ENCODE measurements at regions not wholly inside any gene's neighbourhood (a gene's known extent, or its start where the extent isn't known, plus 50 kb on each side); places are given as distances from the start of the nearest gene placed in this dataset.

DNA sequence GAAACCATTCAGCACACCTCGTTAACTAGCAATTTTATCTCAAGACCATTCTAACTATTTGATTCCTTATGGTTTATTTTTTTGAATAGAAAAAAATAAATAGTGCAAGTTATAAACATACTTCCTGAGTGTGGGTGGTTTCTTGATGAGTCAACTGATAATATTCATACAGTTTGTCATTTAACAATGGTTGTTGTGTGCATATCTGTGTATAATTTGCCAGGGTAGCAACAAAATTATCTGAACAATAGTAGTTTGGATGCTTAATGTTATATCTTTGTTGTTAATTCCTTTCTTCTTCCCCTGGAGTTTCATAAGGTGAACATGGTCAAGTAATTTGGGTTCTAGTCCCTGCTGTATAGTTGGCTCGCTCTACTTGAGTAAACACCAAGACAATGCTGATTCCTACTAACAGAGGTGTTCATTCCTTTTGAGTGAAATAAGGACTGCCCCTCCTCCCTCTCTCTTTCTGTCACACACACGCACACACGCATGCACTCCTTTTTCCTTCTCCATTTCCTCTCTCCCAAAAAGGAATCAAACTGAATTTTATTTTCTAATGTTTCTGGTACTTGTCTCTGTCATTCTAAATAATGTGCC is 938.1 kb upstream of the EPHA7 start:
- no peak for DNase-seq (ENCODE audit: low read depth, low spot score)
- in situ Hi-C loops (cut with HindIII; ENCODE audit: low pct_unique_long_range_greater_than_20kb, low sequenced_read_pairs): no loop called here

GRCh38 chr6:94350833-94351232 is 931.5 kb upstream of the EPHA7 start:
- in situ Hi-C loops (cut with HindIII; ENCODE audit: low pct_unique_long_range_greater_than_20kb, low sequenced_read_pairs): no loop called here
- DNase-seq (ENCODE audit: low read depth, low spot score): no peak

DNA sequence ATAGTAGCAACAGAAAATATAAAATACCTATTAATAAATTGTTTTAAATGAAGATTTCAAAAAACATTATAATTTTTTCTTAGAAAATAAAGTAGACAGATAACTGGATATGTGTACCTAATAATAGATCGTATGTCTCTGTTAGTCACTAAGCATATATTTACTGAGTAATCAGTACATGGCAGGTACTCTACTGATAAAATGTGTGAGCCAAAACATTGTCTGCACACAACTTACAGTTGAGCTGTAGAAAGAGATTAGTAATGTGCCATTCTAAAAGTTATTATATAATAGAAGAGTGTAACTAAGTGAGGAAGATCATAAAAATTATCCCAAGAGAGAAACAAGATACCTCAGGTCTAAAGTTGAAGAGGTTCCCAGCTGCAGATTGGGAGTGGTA is 929.9 kb upstream of the EPHA7 start:
- in situ Hi-C loops (cut with HindIII; ENCODE audit: low pct_unique_long_range_greater_than_20kb, low sequenced_read_pairs): no loop called here
- DNase-seq (ENCODE audit: low read depth, low spot score): no peak

DNA sequence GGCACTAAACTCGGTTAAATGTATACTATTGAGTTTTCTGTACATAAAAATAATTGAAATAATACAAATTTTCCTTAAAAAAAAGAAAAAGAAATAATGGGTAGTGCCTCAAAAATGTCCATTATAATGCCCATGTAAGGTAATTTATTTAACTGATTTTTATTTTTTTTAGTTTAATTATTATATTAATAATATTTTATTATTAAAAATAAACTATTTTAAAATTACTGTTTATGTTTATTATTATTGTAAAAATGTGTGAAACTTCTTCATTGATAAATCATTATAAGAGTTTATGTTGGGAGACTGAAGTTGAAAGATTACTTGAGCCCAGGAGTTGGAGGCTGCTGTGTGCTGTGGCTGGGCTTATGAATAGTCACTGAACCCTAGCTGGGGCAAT is 925.5 kb upstream of the EPHA7 start:
- in situ Hi-C loops (cut with HindIII; ENCODE audit: low pct_unique_long_range_greater_than_20kb, low sequenced_read_pairs): no loop called here
- DNase-seq (ENCODE audit: low read depth, low spot score): no peak

- in situ Hi-C loops (cut with HindIII; ENCODE audit: low pct_unique_long_range_greater_than_20kb, low sequenced_read_pairs): no loop called here
- no peak for DNase-seq (ENCODE audit: low read depth, low spot score)
Observed at GRCh38 chr6:94341173-94341572, 921.8 kb upstream of the EPHA7 start.

DNA sequence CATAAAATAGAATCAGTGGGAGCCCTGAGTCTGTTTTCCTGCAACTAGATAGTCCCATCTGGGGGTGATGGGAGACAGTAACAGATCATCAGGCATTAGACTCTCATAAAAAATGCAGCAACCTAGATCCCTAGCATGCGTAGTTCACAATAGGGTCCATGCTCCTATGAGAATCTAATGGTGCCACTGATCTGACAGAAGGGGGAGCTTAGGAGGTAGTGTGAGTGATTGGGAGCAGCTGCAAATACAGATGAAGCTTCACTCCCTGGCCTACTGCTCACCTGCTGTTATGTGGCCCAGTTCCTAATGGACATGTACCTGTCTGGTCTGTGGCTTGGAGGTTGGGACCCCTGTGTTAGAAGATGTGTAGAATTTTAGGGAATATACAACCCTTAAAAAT is 904.5 kb upstream of the EPHA7 start:
- peak; percentile 63 for DNase-seq (ENCODE audit: low read depth, low spot score)
- in situ Hi-C loops (cut with HindIII; ENCODE audit: low pct_unique_long_range_greater_than_20kb, low sequenced_read_pairs): no loop called here

DNA sequence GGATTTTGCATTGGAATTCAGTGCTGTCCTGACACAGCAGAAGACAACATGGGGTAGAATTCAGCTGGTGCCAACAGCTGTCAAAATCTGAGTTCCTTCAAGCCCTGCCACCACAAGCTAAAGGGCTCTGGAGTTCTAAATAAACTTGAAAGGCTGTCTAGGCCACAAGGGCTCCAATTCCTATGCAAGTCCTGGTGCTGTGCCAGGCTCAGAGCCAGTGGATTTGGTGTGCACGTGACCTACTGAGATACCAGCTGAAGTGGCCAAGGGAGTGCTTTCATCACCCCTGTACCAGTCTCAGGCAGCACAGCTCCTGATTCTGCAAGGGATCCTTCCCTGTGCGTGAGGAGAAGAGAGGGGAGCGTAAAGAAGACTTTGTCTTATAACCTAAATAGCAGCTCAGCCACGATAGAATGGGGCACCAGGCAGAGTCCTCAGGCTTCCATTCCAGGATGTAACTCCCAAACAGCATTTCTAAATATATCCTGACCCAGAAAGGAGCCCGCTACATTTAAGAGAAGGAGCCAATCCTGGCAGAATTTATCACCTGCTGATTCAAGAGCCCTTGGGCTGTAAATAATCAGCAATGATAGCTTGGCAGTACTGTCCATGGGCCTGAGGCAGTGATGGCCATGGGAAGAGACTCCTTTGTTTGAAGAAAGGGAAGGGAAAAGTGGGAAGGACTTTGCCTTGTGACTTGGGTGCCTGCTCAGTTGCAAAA is 881.2 kb upstream of the EPHA7 start:
- in situ Hi-C loops (cut with HindIII; ENCODE audit: low pct_unique_long_range_greater_than_20kb, low sequenced_read_pairs): no loop called here
- no peak for DNase-seq (ENCODE audit: low read depth, low spot score)

DNA sequence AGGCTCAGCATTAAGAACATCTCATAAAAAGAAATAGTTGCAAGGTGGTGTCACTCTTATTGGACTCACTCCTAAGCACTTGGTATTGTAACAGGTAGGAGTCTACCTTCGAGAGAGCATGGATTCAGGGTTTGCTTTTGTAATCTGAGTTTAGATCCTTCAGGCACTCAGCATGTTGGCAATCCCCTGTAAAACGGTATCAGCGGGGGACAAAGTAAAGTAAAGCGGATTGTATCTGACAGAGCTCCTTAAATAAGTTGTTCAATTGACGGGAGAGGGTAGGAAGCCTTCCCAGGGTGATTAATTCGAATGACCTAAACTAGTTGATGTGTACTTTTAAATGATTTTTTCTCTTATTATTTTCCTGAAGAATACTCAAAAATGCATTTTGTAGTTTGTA is 869.8 kb upstream of the EPHA7 start:
- in situ Hi-C loops (cut with HindIII; ENCODE audit: low pct_unique_long_range_greater_than_20kb, low sequenced_read_pairs): no loop called here
- DNase-seq (ENCODE audit: low read depth, low spot score): no peak

- in situ Hi-C loops (cut with HindIII; ENCODE audit: low pct_unique_long_range_greater_than_20kb, low sequenced_read_pairs): no loop called here
- DNase-seq (ENCODE audit: low read depth, low spot score): no peak
Observed at GRCh38 chr6:94278146-94278545, 858.8 kb upstream of the EPHA7 start.

DNA sequence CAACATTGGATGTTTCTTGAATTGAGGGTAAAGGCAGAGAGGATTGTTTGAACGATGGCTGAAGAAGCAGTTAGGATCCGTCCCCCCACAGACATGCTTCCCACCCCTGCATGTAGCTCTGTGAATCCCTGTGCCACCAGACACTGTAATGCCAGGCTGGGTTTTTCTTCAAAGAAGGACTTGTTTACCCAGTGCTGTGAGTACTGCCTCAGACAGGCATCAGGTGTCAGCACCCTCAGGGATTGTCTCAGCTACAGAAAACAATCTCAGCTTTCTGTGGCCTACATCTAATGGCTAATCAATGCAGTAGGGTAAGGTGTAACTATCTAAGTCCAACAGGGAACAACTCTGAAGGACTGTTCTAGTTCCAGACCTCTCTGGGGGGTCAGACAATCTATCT is 853.0 kb upstream of the EPHA7 start:
- in situ Hi-C loops (cut with HindIII; ENCODE audit: low pct_unique_long_range_greater_than_20kb, low sequenced_read_pairs): no loop called here
- DNase-seq (ENCODE audit: low read depth, low spot score): no peak

- DNase-seq (ENCODE audit: low read depth, low spot score): no peak
- in situ Hi-C loops (cut with HindIII; ENCODE audit: low pct_unique_long_range_greater_than_20kb, low sequenced_read_pairs): no loop called here
Observed at GRCh38 chr6:94270091-94270948, 851.0 kb upstream of the EPHA7 start.

- in situ Hi-C loops (cut with HindIII; ENCODE audit: low pct_unique_long_range_greater_than_20kb, low sequenced_read_pairs): no loop called here
- no peak for DNase-seq (ENCODE audit: low read depth, low spot score)
Observed at GRCh38 chr6:94269256-94269655, 849.9 kb upstream of the EPHA7 start.

DNA sequence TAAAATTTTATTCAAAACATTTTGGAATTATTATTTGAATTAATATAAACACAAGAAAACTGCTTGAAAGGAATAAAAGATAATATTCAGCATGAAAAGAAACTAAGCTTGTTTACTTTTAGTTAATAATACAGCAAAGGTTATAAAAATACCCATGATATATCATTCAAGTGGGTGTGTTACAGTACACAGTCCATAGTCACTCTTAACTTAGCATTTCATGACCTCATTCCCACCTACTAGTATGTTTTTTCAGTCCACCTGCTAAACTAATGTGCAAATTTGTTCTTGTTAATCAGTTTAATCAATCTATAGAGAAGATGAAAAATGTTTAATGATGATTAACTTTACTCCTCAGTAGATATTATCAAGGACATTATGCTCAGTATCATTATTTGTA is 841.4 kb upstream of the EPHA7 start:
- in situ Hi-C loops (cut with HindIII; ENCODE audit: low pct_unique_long_range_greater_than_20kb, low sequenced_read_pairs): no loop called here
- no peak for DNase-seq (ENCODE audit: low read depth, low spot score)

GRCh38 chr6:94254689-94255088 is 835.3 kb upstream of the EPHA7 start:
- DNase-seq (ENCODE audit: low read depth, low spot score): peak; percentile 53
- in situ Hi-C loops (cut with HindIII; ENCODE audit: low pct_unique_long_range_greater_than_20kb, low sequenced_read_pairs): no loop called here

GRCh38 chr6:94251878-94252277 is 832.5 kb upstream of the EPHA7 start:
- DNase-seq (ENCODE audit: low read depth, low spot score): no peak
- in situ Hi-C loops (cut with HindIII; ENCODE audit: low pct_unique_long_range_greater_than_20kb, low sequenced_read_pairs): no loop called here

DNA sequence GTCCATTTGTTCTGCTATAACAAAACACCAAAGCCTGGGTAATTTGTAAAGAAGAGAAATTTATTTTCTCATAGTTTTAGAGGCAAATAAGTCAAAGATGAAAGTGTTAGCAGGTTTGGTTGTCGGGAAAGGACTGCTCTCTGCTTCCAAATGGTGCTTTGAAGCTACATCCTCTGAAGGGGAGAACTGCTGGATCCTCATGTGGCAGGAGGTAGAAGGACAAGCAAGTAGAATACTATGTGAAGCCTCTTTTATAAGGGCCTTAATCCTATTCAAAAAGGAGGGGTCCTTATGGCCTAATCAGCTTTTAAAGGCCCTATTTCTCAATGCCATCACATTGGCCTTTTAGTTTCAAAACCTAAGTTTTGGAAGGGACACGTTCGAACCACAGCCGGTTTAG is 826.0 kb upstream of the EPHA7 start:
- no peak for DNase-seq (ENCODE audit: low read depth, low spot score)
- in situ Hi-C loops (cut with HindIII; ENCODE audit: low pct_unique_long_range_greater_than_20kb, low sequenced_read_pairs): no loop called here

- no peak for DNase-seq (ENCODE audit: low read depth, low spot score)
- in situ Hi-C loops (cut with HindIII; ENCODE audit: low pct_unique_long_range_greater_than_20kb, low sequenced_read_pairs): no loop called here
Observed at GRCh38 chr6:94238868-94239267, 819.5 kb upstream of the EPHA7 start.

- in situ Hi-C loops (cut with HindIII; ENCODE audit: low pct_unique_long_range_greater_than_20kb, low sequenced_read_pairs): no loop called here
- no peak for DNase-seq (ENCODE audit: low read depth, low spot score)
Observed at GRCh38 chr6:94227741-94228140, 808.4 kb upstream of the EPHA7 start.

DNA sequence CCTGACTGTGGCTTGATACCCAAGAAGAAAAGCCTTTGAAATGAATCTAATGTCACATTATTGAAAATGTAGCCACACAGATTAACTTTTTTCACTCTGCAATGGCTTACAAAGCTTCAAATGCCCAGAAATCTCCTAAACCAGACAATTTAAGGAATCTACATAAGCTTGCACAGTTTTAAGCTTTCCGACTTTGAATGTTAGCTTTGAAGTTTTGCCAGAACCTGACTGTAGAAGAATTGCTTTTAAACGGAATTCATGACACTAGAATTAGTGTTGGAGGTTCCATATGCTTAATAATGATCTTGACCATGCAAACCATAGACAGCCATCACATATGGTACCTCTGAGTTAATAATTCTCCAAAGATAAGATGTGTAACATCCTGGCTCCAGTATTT is 798.5 kb upstream of the EPHA7 start:
- in situ Hi-C loops (cut with HindIII; ENCODE audit: low pct_unique_long_range_greater_than_20kb, low sequenced_read_pairs): no loop called here
- no peak for DNase-seq (ENCODE audit: low read depth, low spot score)
